NCI-H2081 (cell line): ENCODE measurements at regions not wholly inside any gene's neighbourhood (a gene's known extent, or its start where the extent isn't known, plus 50 kb on each side); places are given as distances from the start of the nearest gene placed in this dataset.
A peak's percentile ranks its signal among the peaks of the same experiment; 100 is the strongest.

Source experiments
- DNase-seq, 2 experiments: peaks; one replicate each; lab custom pipeline; 2025; lab: John Stamatoyannopoulos, UW

- peak in 1 of 2 experiments; percentile 2 for DNase-seq
Observed at GRCh38 chr4:123939621-123940020, 543.0 kb downstream of the SPRY1 start.

DNA sequence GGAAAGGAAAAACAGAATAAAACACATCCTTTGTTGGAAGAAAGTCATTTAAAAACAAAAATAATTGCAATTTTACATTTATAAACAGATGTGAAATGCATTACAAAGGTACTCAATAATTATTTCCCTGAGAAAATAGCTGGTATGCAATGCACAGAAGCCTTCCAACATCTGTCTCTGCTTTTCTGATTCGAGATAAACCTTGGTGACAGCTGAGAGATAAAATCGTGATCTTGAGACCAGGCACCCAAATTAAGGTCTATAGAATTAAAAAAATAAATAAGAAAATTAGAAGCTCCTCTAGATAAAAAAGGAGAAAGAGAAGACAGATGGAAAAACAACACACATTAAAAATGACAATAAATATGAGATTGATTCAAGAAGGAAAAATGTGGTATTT lies 544.0 kb downstream of the SPRY1 start:
- DNase-seq = no peak

DNA sequence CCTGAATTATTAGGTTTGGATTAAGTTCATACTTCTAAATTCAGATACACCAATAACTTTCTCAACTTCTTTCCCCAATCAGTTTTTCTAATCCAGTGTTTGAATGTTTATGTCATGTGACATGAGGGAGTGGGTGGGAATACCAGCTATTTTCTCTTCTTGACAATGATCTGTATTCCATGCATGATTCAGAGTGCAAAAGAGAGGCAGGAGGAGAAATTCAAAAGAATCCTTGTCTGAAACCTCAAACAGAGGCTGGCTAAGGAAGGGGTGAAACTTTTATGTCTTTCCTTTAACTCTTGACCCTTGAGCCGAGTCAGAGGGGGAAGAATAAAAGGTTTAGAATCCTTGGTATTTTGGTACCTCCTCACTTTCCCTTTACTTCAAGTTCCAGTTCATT lies 544.7 kb downstream of the SPRY1 start:
- no peak for DNase-seq

DNA sequence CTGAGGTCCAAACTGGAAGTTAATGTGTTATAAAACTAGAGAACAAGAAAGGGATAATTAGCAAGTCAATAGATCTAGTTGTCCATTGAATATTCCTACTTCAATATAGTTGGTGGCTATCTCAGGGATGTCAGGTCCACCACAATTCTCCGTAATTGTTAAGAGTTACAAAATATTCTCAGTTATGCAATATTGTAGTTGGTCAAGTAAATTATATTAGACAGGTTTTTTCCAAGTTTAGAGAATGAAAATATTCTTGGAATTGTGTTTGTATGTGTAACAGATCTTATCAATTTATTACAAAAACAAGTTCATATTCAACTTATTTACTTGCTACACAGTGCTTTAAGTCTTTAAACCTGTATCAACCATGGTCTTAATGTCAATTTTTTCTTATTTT lies 547.4 kb downstream of the SPRY1 start:
- no peak for DNase-seq

DNA sequence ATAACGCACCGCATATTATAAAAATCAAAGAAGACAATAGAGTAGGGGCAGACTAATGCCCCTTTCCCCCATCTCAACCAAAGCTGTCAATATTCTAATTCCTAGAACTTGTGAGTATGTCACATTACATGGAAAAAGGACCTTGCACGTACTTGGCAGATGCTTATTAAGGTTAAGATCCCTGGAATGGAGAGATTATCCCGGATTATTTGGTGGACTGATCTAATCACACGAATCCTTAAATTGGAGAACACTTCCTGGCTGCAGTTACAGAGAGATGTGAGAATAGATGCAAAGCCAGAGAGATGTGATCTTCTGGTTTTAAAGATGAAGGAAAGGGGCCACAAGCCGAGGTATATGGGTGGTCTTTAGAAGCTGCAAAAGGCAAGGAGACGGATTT lies 548.7 kb downstream of the SPRY1 start:
- DNase-seq = no peak

- no peak for DNase-seq
Observed at GRCh38 chr4:123950530-123950929, 553.9 kb downstream of the SPRY1 start.

DNA sequence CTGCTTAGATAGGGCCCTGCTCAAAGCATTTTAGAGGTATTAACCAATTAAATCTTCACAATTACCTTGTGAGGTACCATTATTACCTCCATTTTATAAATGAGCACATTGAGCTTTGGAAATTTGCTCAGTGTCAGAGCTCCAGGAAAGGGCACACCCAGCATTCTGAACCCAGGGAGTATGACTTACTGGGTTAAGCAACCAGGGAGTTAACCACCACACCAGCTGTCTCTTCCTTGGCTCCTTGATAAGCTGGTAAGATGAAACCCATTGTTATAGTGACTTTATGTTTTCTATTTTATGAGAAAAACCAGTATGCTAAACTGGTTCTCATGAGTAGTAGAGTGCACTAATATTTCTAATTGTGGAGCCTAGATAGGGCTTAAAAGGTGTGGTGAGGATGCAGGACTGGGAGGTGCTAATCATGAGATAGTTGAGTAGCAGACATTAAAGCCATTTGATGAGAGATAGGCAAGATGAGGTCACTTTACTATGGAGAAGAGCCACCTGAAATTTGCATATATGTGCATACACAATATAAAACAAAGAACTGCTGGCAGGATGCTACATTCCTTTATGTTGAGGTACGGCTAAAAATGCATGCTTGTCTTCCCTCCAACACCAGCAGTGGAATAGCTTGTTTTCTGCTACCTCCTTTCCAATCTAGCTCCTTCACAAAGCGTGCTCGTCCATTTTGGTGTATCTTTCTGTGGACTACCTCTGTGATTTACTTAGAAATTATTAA lies 556.1 kb downstream of the SPRY1 start:
- DNase-seq = no peak

DNA sequence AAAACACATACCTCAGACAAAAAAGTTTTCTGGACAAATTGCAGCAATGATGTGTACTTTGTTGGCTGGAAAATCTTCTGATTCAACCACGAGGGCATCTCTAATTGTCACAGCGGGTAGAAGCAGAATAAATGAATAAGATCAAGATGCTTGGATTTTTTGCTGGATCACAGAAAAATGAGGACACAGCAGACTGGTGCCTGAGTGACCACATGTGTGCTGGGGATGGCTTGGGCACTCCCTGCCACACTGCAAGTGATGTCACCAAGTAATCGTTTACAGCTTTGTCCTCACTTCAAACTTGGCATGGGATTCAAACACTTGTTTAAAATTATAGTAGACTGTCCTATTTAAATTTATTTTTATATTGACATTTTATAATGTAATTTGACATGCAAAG lies 557.0 kb downstream of the SPRY1 start:
- DNase-seq = no peak

DNA sequence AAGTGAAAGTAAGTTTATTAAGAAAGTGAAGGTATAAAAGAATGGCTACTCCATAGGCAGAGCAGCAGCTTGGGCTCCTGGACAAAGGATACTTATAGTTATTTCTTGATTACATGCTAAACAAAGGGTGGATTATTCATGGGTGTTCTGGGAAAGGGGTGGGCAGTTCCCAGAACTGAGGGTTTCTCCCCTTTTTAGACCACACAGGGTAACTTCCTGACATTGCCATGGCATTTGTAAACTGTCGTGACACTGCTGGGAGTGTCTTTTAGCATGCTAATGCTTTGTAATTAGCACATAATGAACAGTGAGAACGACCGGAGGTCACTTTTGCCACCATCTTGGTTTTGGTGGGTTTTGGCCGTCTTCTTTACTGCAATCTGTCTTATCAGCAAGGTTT lies 557.6 kb downstream of the SPRY1 start:
- no peak for DNase-seq

GRCh38 chr4:123955167-123955800 lies 558.7 kb downstream of the SPRY1 start:
- no peak for DNase-seq

GRCh38 chr4:123956204-123956603 lies 559.6 kb downstream of the SPRY1 start:
- no peak for DNase-seq

DNA sequence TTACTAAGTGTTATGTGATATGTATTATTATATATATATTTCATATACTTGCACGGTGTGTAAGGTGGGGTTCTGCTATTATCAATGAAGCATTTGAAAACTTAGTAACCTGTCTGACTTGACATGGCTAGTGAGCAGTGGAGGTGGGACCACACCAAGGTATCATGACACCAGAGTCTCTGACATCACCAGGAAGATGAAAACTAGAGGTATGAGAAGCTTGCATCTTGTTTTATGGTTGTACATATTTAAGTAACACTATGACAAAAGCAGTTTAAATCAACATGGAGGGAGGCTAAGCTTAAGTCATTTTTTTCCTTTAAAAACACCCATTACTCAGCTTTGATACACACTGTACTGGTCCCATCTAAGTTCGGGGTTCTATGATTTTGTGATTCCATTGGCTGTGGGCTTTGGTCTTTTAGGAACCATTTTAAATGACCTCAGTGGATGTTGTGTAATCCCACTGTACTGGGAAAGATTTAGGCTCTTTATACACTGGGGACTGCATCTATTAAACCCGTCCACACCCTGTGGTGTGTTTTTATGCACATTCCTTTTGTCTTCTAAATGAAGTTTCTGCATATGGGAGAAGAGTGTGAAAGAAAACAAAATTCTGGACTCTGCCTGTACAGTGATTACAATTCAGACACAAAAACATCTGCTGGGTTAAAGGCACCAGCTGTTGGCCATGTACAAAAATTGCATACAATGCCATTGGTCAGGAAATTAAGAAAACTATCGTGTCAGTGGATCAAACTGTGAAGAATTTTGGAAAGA lies 570.6 kb downstream of the SPRY1 start:
- no peak for DNase-seq

- no peak for DNase-seq
Observed at GRCh38 chr4:123972031-123972430, 575.4 kb downstream of the SPRY1 start.

DNA sequence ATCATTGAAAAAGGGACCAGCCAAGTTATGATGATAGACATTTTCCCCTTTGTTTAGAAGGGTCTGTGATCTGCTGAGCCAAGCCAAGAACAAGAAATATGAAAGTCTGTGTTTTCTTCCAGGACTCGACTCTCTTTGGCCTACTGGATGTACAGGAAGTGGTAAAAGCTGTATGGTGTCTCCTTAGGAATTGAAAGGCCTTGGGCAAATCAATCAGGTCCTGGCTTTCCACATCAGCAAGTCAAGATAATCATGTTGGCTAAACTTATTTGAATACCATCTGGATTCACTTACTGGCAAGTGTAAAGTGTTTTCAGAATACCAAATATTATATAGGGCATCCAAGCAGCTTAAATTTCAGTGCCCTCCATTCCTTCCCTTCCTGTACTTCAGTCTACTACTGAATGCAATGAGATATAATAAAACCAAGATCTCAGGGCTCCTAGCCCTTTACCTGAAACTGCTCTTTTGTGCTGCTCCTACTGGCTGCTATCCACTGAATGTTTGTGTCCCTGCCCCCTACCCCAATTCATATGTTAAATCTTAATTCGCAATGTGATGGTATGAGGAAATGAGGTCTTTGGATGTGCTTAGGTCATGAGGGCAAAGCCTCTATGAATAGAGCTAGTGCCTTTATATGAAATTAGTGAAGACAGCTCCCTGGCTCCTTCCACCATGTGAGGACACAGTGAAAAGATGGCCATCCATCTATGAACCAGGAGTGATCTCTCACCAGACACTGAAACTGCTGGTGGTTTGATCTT lies 578.0 kb downstream of the SPRY1 start:
- no peak for DNase-seq

DNA sequence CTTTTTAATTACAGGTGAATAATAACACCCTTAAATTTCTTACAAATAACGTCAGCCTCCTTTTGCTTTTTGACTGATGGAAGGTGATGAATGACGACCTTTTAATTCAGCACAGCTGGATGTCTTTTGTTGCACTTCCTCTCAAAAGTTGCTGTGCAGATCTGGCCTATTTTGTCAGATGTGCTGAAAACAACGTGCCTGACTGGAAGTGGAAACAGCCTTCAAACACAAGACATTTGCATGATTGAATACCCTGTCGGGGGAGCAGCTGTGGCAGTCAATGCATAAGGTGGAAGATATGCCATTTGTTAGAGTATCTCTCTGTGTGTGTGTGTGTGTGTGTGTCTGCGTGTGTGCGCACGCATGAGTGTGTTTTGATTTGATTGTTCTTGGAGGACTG lies 579.7 kb downstream of the SPRY1 start:
- peak; percentile 63 to 91 for DNase-seq

DNA sequence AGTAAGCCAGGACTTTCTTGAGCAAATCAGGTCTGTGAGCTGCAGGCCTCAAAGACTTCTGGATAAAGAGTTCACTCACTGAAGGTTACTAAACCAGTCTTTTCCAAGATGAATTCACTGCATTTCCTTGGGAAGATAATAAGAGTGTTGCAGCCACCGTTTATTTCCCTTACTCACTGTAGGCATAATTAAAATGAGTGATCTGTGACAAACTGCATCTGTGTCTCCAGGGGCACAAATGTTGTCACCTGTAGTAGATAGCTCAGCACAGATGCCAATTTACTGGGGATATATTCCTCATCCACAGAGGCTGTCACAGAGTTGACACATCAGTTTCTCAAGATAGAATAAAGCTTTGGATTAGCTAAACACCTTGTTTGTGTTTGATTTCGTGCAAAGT lies 580.2 kb downstream of the SPRY1 start:
- DNase-seq = peak in 1 of 2 experiments; percentile 15

DNA sequence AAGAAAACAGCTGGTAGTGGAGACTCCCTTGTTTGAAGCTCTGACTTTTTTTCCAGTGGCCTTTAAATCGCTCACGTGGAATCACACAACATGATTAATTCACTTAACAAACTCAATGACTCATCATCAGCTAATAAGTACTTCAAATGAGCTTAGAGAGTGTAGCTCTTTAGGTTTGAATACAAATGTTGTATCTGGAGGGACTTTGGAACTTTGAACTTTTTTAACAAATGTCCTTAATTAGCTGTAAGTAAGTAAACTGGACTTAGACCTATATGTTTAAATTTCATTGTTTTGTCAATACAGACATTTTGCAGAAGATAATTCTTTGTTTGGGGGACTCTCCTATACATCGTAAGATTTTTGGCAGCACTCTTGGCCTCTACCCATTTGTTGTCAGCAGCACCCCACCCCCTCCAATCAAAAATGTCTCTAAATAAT lies 581.1 kb downstream of the SPRY1 start:
- DNase-seq = no peak

DNA sequence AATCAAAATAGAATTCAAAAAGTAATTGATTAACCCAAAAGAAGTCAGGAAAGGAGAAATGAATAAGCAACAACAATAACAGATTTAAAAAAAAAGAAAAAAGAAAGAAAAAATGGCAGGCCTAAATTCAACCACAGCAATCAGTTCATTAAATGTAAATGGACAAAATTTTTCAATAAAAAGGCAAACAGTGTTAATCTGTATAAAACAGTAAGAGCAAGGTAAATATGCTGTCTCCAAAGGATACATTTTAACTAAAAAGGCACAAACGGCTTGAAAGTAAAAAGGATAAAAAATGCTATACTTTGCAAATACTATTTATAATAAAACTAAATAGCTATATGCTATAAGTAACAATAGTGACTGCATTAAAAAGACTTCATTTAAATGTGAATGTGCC lies 582.0 kb downstream of the SPRY1 start:
- no peak for DNase-seq

DNA sequence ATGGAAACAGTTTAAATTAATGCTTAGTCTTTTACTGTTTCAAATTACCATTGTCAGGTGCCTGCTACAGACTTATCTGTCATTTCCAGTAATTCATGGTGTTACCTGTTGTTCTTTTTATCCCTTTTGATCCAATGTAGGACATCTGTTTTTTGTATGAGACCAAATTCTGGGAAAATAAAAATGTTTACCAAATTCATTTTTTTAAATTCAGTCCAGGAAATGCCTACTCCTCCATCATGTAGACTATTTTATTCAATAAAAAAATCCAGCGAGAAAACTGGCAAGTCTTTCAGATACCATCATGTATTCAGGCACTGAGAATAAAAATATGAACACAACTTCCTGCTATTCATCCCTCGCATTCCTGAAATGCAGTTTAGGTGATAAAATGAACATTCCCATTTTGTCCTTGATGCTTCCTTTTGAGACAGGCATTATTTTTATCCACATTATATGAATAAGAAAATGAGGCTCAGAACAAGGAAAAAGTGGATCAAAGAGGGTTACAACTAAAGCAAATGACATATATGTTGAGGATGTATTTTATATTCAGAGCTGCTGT lies 584.2 kb downstream of the SPRY1 start:
- no peak for DNase-seq

DNA sequence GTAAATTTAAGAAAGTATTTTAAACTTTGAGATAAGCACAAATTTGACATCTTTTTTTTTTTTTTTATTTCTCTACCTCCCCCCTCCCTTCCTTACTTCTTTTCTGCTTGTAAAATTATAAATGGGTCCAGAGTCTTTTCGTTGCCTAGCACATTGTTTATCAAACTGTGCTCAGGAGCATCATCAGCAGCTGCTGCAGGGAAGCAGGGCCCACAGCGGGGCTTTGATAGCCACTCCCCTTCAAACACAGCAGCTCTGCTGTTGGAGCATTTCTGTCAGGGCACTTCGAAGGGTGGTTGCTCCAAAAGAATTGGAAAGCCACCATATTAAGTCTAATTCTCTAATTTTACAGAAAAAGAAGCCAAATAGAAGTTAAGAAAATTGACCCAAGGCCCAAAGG lies 588.3 kb downstream of the SPRY1 start:
- DNase-seq = no peak

- DNase-seq = no peak
Observed at GRCh38 chr4:123986268-123986798, 589.7 kb downstream of the SPRY1 start.

DNA sequence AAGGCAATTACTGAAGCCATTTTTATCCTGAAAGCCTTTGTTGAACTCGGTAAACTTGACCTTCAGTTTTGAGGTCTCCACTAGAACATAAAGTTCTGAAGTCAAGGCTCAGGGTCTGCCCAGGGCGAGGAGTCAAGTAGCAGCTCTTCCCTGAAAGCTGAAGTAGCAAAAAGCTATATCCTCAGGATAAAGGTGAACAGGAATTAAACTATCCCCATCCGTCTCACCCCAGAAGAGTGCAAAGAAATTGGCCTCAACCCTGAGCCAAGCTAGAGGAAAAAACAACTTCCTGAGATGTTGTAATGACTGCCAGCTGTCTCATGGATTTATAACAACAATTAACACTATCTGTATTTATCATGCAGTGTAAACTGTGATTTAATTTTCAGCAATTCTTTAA lies 590.8 kb downstream of the SPRY1 start:
- DNase-seq = no peak
